ENCODE measurements at regions not wholly inside any gene's neighbourhood (a gene's known extent, or its start where the extent isn't known, plus 50 kb on each side); places are given as distances from the start of the nearest gene placed in this dataset.
A peak's percentile ranks its signal among the peaks of the same experiment; 100 is the strongest.

DNA sequence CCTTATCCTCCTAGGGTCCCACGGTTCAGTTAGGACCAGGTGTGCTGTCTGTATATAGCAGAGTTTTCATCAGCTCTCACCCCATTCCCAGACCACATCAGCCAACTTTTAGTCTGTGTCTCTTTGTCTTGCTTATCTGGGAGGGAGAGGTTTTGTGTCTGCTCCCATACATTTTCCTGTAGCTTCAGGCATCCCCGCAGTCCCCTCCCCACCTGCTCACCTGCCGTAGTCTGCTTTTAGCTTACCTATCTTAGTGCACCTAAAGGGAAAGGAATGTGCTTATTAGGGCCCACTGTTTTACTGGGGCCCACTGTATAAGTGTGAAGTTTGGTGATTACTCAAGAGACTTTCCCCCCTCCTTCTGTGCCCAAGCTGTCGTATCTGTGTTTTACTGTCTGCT is 225.1 kb downstream of the PLA2G4A start:
- peak; percentile 54 for DNase-seq (ENCODE audit: low spot score)

GRCh38 chr1:187054862-187055757 is 226.4 kb downstream of the PLA2G4A start:
- Histone ChIP-seq H3K4me2 (no peak overlapping the region), H3K27me3 (ENCODE audit: insufficient read depth) (no peaks in the 10 kb centered on the region), H3K79me2 (replicated peaks; ENCODE audit: insufficient read depth) (no peaks in the 10 kb centered on the region), H4K20me1 (replicated peaks; ENCODE audit: insufficient read depth) (no peaks in the 10 kb centered on the region), H3F3A (replicated peaks; ENCODE audit: low read depth) (no peaks in the 10 kb centered on the region), H3K36me3 (ENCODE audit: insufficient read depth) (no peaks in the 10 kb centered on the region), H2AFZ (no peak overlapping the region), H3K9me2 (ENCODE audit: insufficient read depth) (no peaks in the 10 kb centered on the region), H3K4me3 (no peak overlapping the region), H3K4me1 (ENCODE audit: insufficient read depth) (no peaks in the 10 kb centered on the region; the same call in 1 of the 2 replicates), H3K27ac (ENCODE audit: low read depth) (no peak overlapping the region)
- ATAC-seq (no peak), DNase-seq (ENCODE audit: low spot score) (no peak)
- no peaks in the 10 kb centered on the region; the same call in 2 of the 3 replicates for H3K9me3 Mint-ChIP-seq
- H3K27me3 Mint-ChIP-seq (ENCODE audit: insufficient read depth, low read depth, poor library complexity), result peaks cover 2% of the 10 kb centered on the region
- H3K27ac Mint-ChIP-seq, result no peak overlapping the region
- H3K4me1 Mint-ChIP-seq, result peaks cover 5% of the 10 kb centered on the region
- H3K4me3 Mint-ChIP-seq, result no peak overlapping the region
- H3K36me3 Mint-ChIP-seq (ENCODE audit: low read depth), result no peaks in the 10 kb centered on the region
- TF ChIP-seq NANOG (IDR thresholded peaks at IDR 0.05; ENCODE audit: borderline replicate concordance), result no peak
- no peak for TF ChIP-seq ZNF114 (CRISPR knock-in tag; IDR thresholded peaks at IDR 0.05)
- no peak for TF ChIP-seq EZH2phosphoT487 (IDR thresholded peaks at IDR 0.05; ENCODE audit: unreplicated experiment)
- TF ChIP-seq CTCF (conservative IDR thresholded peaks at IDR 0.05; ENCODE audit: low read depth in 2 of 2), result no peak
- no peak for TF ChIP-seq REST (IDR thresholded peaks at IDR 0.05; ENCODE audit: unreplicated experiment)

More for the DNA sequence above, 225.1 kb downstream of the PLA2G4A start:
- Histone ChIP-seq H4K20me1 (replicated peaks; ENCODE audit: insufficient read depth) (no peaks in the 10 kb centered on the region), H3K27ac (ENCODE audit: low read depth) (no peak overlapping the region), H2AFZ (peak overlapping the region; percentile 9; the same call in 1 of the 2 replicates), H3F3A (replicated peaks; ENCODE audit: low read depth) (no peaks in the 10 kb centered on the region), H3K9me2 (ENCODE audit: insufficient read depth) (no peaks in the 10 kb centered on the region), H3K4me1 (ENCODE audit: insufficient read depth) (no peaks in the 10 kb centered on the region; the same call in 1 of the 2 replicates), H3K27me3 (ENCODE audit: insufficient read depth) (no peaks in the 10 kb centered on the region), H3K79me2 (replicated peaks; ENCODE audit: insufficient read depth) (no peaks in the 10 kb centered on the region), H3K4me2 (no peak overlapping the region), H3K4me3 (no peak overlapping the region), H3K36me3 (ENCODE audit: insufficient read depth) (no peaks in the 10 kb centered on the region)
- no peak for TF ChIP-seq REST (IDR thresholded peaks at IDR 0.05; ENCODE audit: unreplicated experiment)
- TF ChIP-seq ZNF114 (CRISPR knock-in tag; IDR thresholded peaks at IDR 0.05), result no peak
- H3K36me3 Mint-ChIP-seq (ENCODE audit: low read depth), result no peaks in the 10 kb centered on the region
- no peak overlapping the region for H3K4me3 Mint-ChIP-seq
- ATAC-seq, result peak; percentile 76
- peaks cover 5% of the 10 kb centered on the region for H3K4me1 Mint-ChIP-seq
- H3K27me3 Mint-ChIP-seq (ENCODE audit: insufficient read depth, low read depth, poor library complexity), result peaks cover 2% of the 10 kb centered on the region
- no peak overlapping the region for H3K27ac Mint-ChIP-seq
- H3K9me3 Mint-ChIP-seq, result no peaks in the 10 kb centered on the region; the same call in 2 of the 3 replicates

Measured in GM23338 (cell line).